GM19324 (cell line): ENCODE measurements at regions not wholly inside any gene's neighbourhood (a gene's known extent, or its start where the extent isn't known, plus 50 kb on each side); places are given as distances from the start of the nearest gene placed in this dataset.

Experiments
- ATAC-seq: cut with Tn5 transposase; IDR thresholded peaks from one replicate; pipeline ENCODE4 v1.9.1; 2021; ENCODE audit warnings: mild to moderate bottlenecking, moderate library complexity; ENCODE audit not compliant: unreplicated experiment, low FRiP score

- ATAC-seq, result no peak
These were observed 133.0 kb downstream of the CD83 start for GRCh38 chr6:14250573-14250972.

GRCh38 chr6:14252271-14252850, 134.8 kb downstream of the CD83 start:
- no peak for ATAC-seq

- ATAC-seq, result peak; percentile 52
These were observed 136.9 kb downstream of the CD83 start for GRCh38 chr6:14254505-14254904.

- no peak for ATAC-seq
These were observed 138.3 kb downstream of the CD83 start for GRCh38 chr6:14255916-14256315.

GRCh38 chr6:14258117-14258516, 140.5 kb downstream of the CD83 start:
- no peak for ATAC-seq

- ATAC-seq, result no peak
These were observed 141.4 kb downstream of the CD83 start for GRCh38 chr6:14258695-14259593.

GRCh38 chr6:14259594-14260152, 142.1 kb downstream of the CD83 start:
- no peak for ATAC-seq

- ATAC-seq, result no peak
These were observed 143.3 kb downstream of the CD83 start for GRCh38 chr6:14260839-14261238.

GRCh38 chr6:14263881-14264424, 146.4 kb downstream of the CD83 start:
- no peak for ATAC-seq

- ATAC-seq, result no peak
These were observed 147.8 kb downstream of the CD83 start for GRCh38 chr6:14265049-14266021.

- no peak for ATAC-seq
These were observed 148.7 kb downstream of the CD83 start for GRCh38 chr6:14266266-14266665.

- ATAC-seq, result no peak
These were observed 150.5 kb downstream of the CD83 start for GRCh38 chr6:14267885-14268660.

GRCh38 chr6:14269436-14269835, 151.9 kb downstream of the CD83 start:
- ATAC-seq, result no peak

GRCh38 chr6:14270142-14270893, 152.7 kb downstream of the CD83 start:
- ATAC-seq, result no peak

- no peak for ATAC-seq
These were observed 153.6 kb downstream of the CD83 start for GRCh38 chr6:14270925-14271788.

GRCh38 chr6:14271789-14272736, 154.5 kb downstream of the CD83 start:
- ATAC-seq, result no peak

- ATAC-seq, result no peak
These were observed 155.1 kb downstream of the CD83 start for GRCh38 chr6:14272737-14273085.
